GM21786 (cell line): ENCODE measurements at regions not wholly inside any gene's neighbourhood (a gene's known extent, or its start where the extent isn't known, plus 50 kb on each side); places are given as distances from the start of the nearest gene placed in this dataset.

ENCODE experiments used
- ATAC-seq: cut with Tn5 transposase; IDR thresholded peaks from one replicate; pipeline ENCODE4 v1.9.1; 2021; ENCODE audit not compliant: unreplicated experiment

DNA sequence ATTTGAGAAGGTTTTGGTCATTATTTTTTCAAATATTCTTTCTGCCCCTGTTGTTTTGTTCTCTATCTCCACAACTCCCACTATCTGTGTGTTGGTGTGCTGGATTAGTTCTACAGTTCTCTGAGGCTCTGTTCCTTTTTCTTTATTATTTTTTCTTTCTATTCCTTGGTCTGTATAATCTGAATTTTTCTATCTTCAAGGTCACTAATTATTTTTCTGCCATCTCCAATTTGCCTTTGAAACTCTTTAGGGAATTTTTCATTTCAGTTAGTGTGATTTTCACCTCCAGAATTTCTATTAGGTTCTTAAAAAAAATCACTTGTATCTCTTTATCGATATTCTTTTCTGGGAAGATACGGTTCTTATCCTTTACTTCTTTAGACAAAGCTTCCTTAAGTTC lies 82.1 kb upstream of the GGTLC1 start:
- ATAC-seq: no peak

- no peak for ATAC-seq
Measured at GRCh38 chr20:24066076-24066700, 77.6 kb upstream of the GGTLC1 start.

- ATAC-seq: no peak
Measured at GRCh38 chr20:24064915-24065314, 76.3 kb upstream of the GGTLC1 start.

GRCh38 chr20:24064092-24064491 lies 75.5 kb upstream of the GGTLC1 start:
- no peak for ATAC-seq

DNA sequence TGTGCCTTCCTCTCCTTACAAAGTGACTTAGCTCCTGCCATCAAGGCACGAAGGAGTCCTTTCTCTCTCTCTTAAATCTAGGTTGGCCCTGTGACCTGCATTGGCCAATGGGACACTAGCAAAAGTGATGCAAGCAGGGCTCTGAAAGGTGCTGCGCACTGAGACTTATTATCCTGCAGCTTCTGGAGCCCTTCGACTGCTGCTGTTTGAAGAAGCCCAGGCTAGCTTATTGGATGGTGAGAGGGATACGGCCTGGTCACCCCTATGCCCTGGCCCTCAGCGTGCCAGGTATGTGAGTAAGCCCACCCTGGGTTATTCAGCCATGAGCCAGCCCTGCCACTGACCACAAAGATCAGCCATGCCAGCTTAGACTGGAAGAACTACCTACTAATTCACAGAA lies 74.5 kb upstream of the GGTLC1 start:
- ATAC-seq: no peak

DNA sequence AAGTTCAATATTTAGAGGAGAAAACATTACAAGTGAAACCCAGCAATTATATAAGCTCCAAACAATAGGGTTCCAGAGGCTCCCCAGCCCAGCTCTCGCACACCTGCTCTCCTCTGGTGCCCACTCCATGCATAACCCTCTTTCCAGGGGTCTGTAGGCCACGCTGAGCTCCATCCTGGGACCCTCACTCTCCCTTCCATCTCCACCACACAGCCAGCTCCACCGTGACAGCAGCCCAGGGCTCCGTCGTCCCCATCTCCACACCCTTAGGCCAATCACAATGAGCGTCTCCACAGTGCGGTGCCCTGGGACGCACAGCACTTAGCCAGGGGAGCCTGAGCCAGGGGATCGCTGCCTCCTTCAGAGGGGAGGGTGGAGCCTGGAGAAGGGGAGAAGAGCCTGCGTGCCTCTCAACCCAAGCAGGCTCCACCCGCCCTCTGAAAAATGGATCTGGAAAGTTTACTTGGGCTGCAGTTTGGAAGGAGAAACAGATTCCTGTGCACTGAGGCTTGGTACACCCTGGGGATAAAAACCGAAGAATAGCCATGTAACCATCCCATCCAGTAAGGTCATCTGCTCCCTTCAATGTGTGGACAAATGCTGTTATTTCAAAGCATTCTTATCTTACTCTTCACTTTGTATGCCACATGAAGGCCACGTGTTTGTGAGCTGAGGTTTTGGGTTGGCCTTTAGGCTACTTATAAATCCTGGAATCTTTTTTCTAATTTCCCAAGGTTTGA lies 72.4 kb upstream of the GGTLC1 start:
- ATAC-seq: no peak

DNA sequence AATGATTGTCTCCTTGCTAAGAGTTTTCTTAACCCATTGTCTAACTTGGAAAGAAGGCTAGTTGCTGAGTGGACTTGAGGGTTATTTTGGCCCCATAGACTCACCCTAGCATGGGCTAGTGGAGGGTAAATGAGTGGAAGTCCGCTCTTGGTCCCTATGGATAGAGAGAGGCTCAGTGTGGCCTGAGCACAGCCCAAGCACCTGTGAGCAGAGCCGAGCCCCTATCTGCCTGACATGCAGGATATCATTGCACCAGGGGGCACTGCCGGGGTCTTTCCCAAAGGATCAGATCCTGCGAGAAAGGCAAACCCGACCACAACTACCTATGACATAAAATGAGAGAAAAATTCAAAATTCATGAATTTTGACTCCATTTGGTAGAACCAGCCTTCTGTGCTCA lies 70.6 kb upstream of the GGTLC1 start:
- ATAC-seq: no peak

- ATAC-seq: no peak
Measured at GRCh38 chr20:24056491-24056890, 67.9 kb upstream of the GGTLC1 start.

DNA sequence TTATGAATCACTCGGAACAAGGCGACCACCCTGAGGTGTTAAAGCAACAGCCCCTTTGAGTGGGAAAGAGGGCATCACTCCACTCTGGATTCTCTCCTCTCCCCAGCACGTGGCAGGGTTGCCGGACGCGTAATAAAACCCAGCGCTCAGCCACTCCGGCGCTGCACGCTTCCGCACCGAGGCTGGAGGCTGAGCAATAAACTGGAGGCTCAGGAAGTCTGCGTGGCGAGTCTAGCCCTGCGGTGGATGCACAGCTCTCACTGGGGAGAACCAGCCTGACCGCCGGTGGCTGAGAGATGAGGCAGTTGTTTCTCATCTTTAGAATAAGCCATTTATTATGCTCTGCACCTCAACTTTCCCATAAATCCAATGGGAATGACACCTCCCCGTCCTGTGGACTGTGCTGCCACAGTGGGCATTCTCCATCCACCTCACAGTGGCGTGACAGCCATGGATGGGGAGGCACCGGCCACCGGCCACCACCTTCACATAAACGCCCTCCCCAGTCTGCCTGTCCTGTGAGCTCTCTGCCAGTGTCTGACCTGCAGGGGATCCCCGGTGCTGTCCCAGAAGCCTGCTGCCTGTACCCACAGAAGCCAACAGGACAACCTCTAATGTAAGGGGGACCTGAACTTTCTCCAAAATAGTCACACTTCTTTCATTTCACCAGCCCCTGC lies 64.2 kb upstream of the GGTLC1 start:
- ATAC-seq: no peak

DNA sequence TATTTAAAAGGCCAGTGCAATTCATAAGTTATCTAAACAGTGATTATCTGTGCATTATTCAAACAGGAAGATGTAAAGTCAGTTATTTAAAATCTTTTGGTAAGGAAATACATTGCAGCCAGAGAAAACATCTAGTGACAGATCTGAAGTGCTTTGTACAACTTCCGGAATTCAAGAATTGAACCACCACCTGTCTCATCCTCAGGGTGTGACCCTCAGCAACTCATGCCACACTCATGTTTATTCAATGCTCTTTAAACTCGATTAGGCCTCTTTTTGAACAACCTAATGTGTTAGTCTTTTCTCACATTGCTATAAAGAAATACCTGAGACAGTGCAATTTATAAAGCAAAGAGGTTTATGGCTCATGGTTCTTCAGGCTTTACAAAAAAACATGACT lies 62.6 kb upstream of the GGTLC1 start:
- ATAC-seq: no peak

GRCh38 chr20:24050119-24050518 lies 61.5 kb upstream of the GGTLC1 start:
- ATAC-seq: no peak

DNA sequence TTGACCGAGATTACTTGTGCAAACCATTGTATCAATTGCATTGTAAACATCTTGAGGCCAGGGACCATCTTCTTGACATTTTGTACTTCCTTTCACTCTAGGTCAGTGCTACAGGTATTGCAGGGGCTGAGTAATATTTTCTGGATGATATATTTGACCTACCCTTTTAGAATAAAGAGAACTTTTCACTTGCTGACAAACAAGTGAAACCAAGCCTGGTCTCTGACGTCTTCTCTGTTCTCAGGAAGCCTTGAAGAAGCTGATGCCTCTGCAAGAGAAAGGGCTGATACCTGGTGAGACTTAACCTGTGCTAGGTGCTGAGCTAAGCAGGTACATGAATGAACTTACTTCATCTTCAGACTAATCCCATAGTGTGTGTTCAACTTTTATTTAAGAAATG lies 60.5 kb upstream of the GGTLC1 start:
- ATAC-seq: no peak

DNA sequence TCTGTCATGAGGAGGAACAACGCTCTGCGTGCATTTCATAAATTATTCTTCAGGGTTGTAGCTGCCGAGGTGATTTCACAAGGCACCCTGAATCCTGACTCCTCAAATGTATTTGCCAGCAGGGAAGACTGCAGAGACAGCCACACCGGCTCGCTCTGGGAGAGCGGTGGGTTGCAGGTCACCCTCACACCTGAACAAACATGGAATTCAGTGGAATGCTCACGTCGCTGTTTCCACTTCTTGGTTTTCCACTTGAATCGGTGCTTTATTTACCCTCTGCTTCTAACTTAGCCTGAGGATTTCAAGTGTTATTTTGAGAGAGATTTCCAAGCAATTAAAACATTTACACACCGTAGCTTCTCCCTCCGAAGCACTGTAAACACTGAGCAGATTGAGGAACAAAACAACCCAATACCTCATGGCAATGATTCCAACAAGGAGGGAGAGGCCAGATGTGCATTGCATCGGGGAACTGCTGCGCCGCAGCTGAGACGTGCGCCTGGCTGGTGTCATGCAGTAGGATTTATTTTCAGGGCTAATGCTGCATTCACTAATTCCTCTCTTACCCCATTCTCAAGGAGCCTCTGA lies 59.5 kb upstream of the GGTLC1 start:
- ATAC-seq: no peak

- ATAC-seq: no peak
Measured at GRCh38 chr20:24046888-24047287, 58.3 kb upstream of the GGTLC1 start.

DNA sequence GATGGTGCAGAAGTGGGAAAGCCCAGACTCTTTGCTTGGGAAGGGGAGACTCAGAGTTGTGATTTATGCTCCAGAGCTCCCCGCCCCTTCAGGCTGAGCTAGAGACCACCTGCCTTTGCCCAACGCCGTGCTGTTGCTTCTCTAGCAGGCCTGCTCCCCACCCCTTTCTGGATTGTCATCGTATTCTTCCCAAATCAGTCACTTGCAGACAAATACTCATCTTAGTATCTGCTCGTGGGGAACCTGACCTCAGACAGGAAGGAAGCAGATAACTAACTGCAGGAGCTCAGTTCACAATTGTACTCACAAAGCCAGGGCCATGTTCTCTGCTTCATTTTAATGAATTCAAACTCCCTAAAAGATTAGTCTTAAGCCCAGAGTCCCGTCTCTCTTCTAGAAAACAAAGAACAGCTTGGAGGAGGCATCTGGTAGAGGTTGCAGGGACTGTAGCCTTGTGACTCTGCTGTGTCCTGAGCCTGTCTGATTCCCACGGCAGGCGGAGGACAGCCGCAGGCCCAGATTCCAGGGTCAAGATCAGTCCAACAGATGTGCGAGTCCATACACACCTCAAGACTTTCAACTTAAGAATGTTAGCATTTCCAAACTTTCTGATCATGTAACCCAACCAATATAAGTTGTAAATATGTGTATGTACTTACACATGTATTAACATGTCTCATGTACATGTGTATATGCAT lies 57.2 kb upstream of the GGTLC1 start:
- ATAC-seq: no peak

- no peak for ATAC-seq
Measured at GRCh38 chr20:24043294-24043693, 54.7 kb upstream of the GGTLC1 start.

DNA sequence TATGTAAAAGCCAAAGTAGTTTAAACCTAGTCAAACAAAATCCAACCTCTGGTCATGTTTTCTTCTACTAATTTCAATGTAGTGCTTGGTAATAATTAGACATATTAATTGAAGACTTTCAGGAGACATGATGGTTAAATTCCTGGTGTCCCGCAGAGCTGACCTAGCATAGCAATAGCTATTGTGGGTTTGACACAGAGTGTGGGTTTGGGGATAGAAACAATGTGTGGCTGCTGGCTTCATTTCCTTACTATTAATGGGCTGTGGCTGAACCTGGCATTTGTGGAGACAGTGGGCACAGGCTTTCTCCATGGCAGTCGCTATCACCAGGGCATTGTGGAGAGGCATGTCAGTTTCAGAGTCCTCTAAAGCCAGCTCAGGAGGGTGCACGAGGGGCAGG lies 54.1 kb upstream of the GGTLC1 start:
- ATAC-seq: no peak

GRCh38 chr20:24040896-24041459 lies 52.4 kb upstream of the GGTLC1 start:
- no peak for ATAC-seq

DNA sequence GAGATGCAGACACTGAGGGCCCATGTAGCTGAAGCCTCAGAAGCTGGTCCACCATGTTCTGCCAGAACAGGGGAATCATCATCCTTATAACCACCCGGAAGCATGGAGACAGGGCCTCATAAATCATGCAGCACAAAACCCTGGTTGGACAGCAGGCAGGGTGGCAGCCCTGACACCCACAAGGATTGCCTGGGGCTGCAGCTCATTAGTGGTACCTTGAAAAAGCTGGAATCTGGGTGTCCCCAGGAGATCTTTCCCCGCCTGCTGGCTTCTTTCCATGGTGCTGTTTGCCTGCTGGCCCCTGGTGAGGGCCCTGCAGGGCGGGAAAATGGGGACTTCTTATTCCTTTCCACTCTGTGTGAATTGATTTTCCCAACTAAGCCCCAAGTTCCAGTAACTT lies 50.6 kb upstream of the GGTLC1 start:
- no peak for ATAC-seq
